Testis (tissue), 2 donors: ENCODE measurements at regions not wholly inside any gene's neighbourhood (a gene's known extent, or its start where the extent isn't known, plus 50 kb on each side); places are given as distances from the start of the nearest gene placed in this dataset.
A peak's percentile ranks its signal among the peaks of the same experiment; 100 is the strongest.

Experiments used
- DNase-seq: peaks from one replicate; pipeline ENCODE4 v3.0.0-alpha.2; 2019
- H3K27ac ChIP-seq, 2 donors: fragments of 200-600 bp; sonication (generic); one replicate each; pipeline ENCODE4 v1.5.1; 2019
- H3K27me3 ChIP-seq: fragments of 200-600 bp; sonication (generic); one replicate; pipeline ENCODE4 v1.5.1; 2019
- H3K36me3 ChIP-seq: fragments of 200-600 bp; sonication (generic); one replicate; pipeline ENCODE4 v1.5.1; 2017; ENCODE audit warnings: low read depth; ENCODE audit errors: missing control alignments
- H3K4me1 ChIP-seq: fragments of 200-600 bp; sonication (generic); one replicate; pipeline ENCODE4 v1.5.1; 2019
- H3K4me3 ChIP-seq, 2 donors: fragments of 200-600 bp; sonication (generic); one replicate each; pipeline ENCODE4 v1.5.1; 2017 to 2019
- H3K9me3 ChIP-seq: fragments of 200-600 bp; sonication (generic); one replicate; pipeline ENCODE4 v1.5.1; 2017
- POLR2A ChIP-seq: fragments of 450-650 bp; IDR thresholded peaks from one replicate; pipeline ENCODE4 v1.6.1; 2017; ENCODE audit warnings: antibody characterized with exemption, mild to moderate bottlenecking, moderate library complexity
- WGBS, 2 donors: methylation state at CpG; one replicate each; pipeline ENCODE4 v1.1.5; 2018; 5-methylcytosine and 5-hydroxymethylcytosine counted together
- intact Hi-C: fragments of 100-400 bp; cut with DNase I; formaldehyde crosslinking; loops from one replicate; pipeline ENCODE4 v1.15.1; 2023; ENCODE audit warnings: low total_unique reads
- TF ChIP-seq, protein P1 (sequence below), 3 experiments: fragments of 450-650 bp in 2 of 3; fragments of 200-600 bp in 1 of 3; sonication (generic) in 1 of 3; IDR thresholded peaks; one replicate each; pipeline ENCODE4 v1.5.1; 2016 to 2019; ENCODE audit warnings: antibody characterized with exemption in 3 of 3, mild to moderate bottlenecking in 2 of 3, moderate library complexity in 1 of 3

GRCh38 chr4:189787216-189788031 lies 153.2 kb upstream of the FRG1 start:
- Histone ChIP-seq H3K27me3 (no peaks in the 10 kb centered on the region), H3K36me3 (no peaks in the 10 kb centered on the region), H3K4me3 (no peak overlapping the region), H3K9me3 (no peaks in the 10 kb centered on the region), H3K27ac (no peak overlapping the region), H3K4me1 (no peaks in the 10 kb centered on the region)
- no peak for TF ChIP-seq POLR2A
- TF ChIP-seq, protein P1, sequence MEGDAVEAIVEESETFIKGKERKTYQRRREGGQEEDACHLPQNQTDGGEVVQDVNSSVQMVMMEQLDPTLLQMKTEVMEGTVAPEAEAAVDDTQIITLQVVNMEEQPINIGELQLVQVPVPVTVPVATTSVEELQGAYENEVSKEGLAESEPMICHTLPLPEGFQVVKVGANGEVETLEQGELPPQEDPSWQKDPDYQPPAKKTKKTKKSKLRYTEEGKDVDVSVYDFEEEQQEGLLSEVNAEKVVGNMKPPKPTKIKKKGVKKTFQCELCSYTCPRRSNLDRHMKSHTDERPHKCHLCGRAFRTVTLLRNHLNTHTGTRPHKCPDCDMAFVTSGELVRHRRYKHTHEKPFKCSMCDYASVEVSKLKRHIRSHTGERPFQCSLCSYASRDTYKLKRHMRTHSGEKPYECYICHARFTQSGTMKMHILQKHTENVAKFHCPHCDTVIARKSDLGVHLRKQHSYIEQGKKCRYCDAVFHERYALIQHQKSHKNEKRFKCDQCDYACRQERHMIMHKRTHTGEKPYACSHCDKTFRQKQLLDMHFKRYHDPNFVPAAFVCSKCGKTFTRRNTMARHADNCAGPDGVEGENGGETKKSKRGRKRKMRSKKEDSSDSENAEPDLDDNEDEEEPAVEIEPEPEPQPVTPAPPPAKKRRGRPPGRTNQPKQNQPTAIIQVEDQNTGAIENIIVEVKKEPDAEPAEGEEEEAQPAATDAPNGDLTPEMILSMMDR (IDR thresholded peaks at IDR 0.05): no peak
- no peak for DNase-seq
- intact Hi-C loops: no loop called here
- WGBS, 2 donors: 54 to 65% methylated on average over 19 of the region's 19 CpGs

- peak; percentile 88 for DNase-seq
- Histone ChIP-seq H3K4me1 (peaks cover 8% of the 10 kb centered on the region), H3K9me3 (no peaks in the 10 kb centered on the region), H3K36me3 (no peaks in the 10 kb centered on the region), H3K4me3 (no peak overlapping the region), H3K27me3 (no peaks in the 10 kb centered on the region), H3K27ac (no peak overlapping the region)
- TF ChIP-seq, protein P1 (IDR thresholded peaks at IDR 0.05): peak; percentile 78 to 95 (median 91)
- TF ChIP-seq POLR2A: no peak
- intact Hi-C loops: no loop called here
- 15 to 16% methylated on average over 20 of the region's 20 CpGs for WGBS, 2 donors
These were observed 147.6 kb upstream of the FRG1 start for GRCh38 chr4:189792924-189793618.

DNA sequence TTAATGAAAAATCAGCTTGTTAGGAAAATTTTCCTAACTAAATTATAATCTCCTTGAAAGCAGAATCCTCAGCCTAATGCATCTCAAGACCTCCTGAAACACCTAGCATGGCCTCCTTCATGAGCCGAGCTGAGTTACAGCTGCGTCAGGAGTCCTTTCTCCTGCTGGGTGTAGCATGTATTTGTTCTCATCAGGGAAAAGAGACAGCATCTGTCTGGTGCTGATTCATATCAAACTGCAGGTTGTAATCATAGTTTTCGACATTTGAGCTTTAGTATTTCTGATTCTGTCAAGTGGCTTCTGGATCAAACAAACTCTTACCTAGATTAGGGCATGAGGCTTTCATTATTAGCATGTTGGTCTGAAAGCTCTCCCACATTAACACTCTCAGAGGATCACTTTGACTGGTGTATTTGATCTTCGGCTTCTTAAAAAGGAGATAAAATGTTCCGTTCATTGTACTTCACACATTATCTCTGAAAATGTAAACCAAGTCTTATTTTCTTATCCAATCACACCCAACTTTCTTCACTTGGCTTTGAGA lies 140.1 kb upstream of the FRG1 start:
- TF ChIP-seq POLR2A: no peak
- TF ChIP-seq, protein P1 (IDR thresholded peaks at IDR 0.05): no peak
- Histone ChIP-seq H3K4me1 (no peaks in the 10 kb centered on the region), H3K4me3 (no peak overlapping the region), H3K27ac (no peak overlapping the region), H3K27me3 (no peaks in the 10 kb centered on the region), H3K36me3 (no peaks in the 10 kb centered on the region), H3K9me3 (no peaks in the 10 kb centered on the region)
- intact Hi-C loops: no loop called here
- no peak for DNase-seq
- 79 to 91% methylated on average over 5 of the region's 5 CpGs for WGBS, 2 donors

DNA sequence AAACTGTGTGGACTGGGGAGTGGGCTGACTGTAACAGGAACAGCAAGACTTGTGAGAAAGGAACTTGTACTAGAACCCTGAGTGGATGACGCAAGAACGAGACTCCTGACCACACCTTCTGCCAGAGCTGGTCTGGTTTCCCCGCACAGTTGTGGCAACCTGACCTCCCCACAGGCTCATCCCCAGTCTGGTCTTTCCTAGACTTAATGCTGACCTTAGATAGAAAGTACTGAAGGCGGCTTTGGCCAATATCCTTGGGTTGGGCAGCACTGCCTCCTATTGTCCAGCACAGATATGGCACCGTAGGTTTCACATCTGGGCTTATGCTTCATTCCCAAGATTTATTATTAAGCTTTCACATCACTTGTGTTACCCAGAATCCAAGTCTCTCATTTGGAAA lies 137.8 kb upstream of the FRG1 start:
- Histone ChIP-seq H3K36me3 (no peaks in the 10 kb centered on the region), H3K27me3 (no peaks in the 10 kb centered on the region), H3K4me1 (no peaks in the 10 kb centered on the region), H3K27ac (no peak overlapping the region), H3K4me3 (no peak overlapping the region), H3K9me3 (no peaks in the 10 kb centered on the region)
- DNase-seq: peak; percentile 36
- 86 to 91% methylated on average over 5 of the region's 5 CpGs for whole genome bisulfite sequencing, 2 donors
- no peak for TF ChIP-seq POLR2A
- TF ChIP-seq, protein P1 (IDR thresholded peaks at IDR 0.05): peak in 2 of 3 experiments; percentile 31 to 33
- intact Hi-C loops: no loop called here
